ENCODE measurements at regions not wholly inside any gene's neighbourhood (a gene's known extent, or its start where the extent isn't known, plus 50 kb on each side); places are given as distances from the start of the nearest gene placed in this dataset.

DNA sequence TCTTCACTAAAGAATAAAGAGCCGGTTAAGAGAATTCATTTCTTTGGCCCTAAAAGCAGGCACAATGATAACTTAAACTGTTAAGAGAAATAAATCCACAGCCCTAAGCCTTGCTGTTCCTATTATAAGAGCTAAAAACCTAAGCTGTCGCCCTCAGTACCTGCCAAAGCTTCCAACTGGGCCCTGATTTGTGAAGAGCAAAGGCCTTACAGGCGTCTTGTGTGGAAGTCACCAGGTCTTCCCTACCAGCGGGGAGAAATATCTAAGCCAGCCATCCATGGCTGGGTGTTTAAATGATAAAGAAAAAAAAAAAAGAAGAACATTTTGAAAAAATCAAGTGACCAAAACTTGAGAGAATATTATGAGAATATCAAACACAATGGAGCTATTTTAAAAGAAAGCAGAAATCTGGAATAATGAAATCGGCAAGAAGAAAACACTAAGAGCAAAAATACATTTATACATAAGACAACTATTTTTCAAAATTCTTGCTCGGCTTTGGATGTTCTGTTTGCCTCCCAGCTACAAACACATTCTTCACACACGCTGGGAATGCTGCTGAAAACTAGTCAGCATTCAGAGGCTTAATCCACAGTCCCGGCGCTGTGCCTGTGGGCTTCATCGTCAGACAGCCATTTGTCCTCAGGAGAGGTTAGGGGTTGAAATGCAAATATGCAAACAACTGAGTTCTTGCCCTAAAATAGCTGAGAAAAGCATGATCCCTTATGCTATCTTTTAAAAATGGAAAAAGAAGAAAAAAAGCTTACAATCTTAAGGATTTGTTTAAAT lies 89.8 kb upstream of the LSM14A start:
- TF ChIP-seq CTCF (IDR thresholded peaks at IDR 0.05; ENCODE audit: unreplicated experiment) = no peak
- no peaks in the 10 kb centered on the region for H3K4me1 Mint-ChIP-seq (ENCODE audit: unreplicated experiment)

DNA sequence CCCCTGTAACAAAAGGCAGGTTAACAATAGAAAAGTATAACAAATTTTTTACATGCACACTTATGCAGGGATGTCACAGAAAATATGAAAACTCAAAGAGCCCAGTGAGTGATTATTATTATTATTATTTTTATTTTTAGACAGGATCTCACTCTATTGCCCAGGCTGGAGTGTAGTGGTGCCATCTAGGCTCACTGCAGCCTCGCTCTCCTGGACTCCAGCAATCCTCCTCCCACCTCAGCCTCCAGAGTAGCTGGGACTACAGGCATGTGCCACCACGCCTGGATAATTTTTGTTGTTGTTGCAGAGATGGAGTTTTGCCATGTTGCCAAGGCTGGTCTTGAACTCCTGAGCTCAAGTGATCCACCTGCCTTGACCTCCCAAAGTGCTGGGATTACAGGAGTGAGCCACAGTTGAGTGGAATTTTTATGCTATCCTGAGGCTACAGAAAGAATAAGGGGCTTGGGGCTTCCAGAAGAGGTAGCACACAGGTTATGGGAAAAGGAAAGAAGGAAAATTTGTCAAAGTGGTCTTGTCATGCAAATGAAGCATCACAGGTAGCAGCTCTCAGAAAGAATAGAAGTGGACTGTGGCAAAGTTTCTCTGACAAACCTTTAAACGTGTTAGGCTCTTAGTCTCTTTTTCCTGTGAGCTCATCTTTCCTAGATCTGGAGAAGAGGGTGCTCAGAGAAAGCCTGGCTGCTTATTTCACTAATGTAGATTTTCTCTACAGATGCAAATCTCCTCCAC lies 87.7 kb upstream of the LSM14A start:
- TF ChIP-seq CTCF (IDR thresholded peaks at IDR 0.05; ENCODE audit: unreplicated experiment) = no peak
- peaks cover 3% of the 10 kb centered on the region for H3K4me1 Mint-ChIP-seq (ENCODE audit: unreplicated experiment)
- no peak overlapping the region for H3K4me3 Mint-ChIP-seq (ENCODE audit: unreplicated experiment)
- peaks cover 2% of the 10 kb centered on the region for H3K27me3 Mint-ChIP-seq (ENCODE audit: unreplicated experiment)
- no peak overlapping the region for H3K27ac Mint-ChIP-seq (ENCODE audit: unreplicated experiment)
- DNase-seq (ENCODE audit: low spot score) = no peak
- peaks cover 4% of the 10 kb centered on the region for H3K9me3 Mint-ChIP-seq (ENCODE audit: unreplicated experiment)
- H3K36me3 Mint-ChIP-seq (ENCODE audit: low read depth, unreplicated experiment) = no peaks in the 10 kb centered on the region

More for the DNA sequence above, 89.8 kb upstream of the LSM14A start:
- no peak for DNase-seq (ENCODE audit: low spot score)
- Mint-ChIP-seq H3K27ac (ENCODE audit: unreplicated experiment) (no peak overlapping the region), H3K9me3 (ENCODE audit: unreplicated experiment) (no peaks in the 10 kb centered on the region), H3K4me3 (ENCODE audit: unreplicated experiment) (no peak overlapping the region), H3K36me3 (ENCODE audit: low read depth, unreplicated experiment) (no peaks in the 10 kb centered on the region), H3K27me3 (ENCODE audit: unreplicated experiment) (peaks cover 2% of the 10 kb centered on the region)

GRCh38 chr19:34085336-34085735 lies 87.0 kb upstream of the LSM14A start:
- no peak overlapping the region for H3K4me3 Mint-ChIP-seq (ENCODE audit: unreplicated experiment)
- TF ChIP-seq CTCF (IDR thresholded peaks at IDR 0.05; ENCODE audit: unreplicated experiment) = no peak
- H3K27me3 Mint-ChIP-seq (ENCODE audit: unreplicated experiment) = peaks cover 2% of the 10 kb centered on the region
- no peaks in the 10 kb centered on the region for H3K36me3 Mint-ChIP-seq (ENCODE audit: low read depth, unreplicated experiment)
- H3K27ac Mint-ChIP-seq (ENCODE audit: unreplicated experiment) = no peak overlapping the region
- no peak for DNase-seq (ENCODE audit: low spot score)
- peaks cover 3% of the 10 kb centered on the region for H3K4me1 Mint-ChIP-seq (ENCODE audit: unreplicated experiment)
- H3K9me3 Mint-ChIP-seq (ENCODE audit: unreplicated experiment) = peaks cover 4% of the 10 kb centered on the region

GRCh38 chr19:34088292-34088691 lies 84.0 kb upstream of the LSM14A start:
- peaks cover 3% of the 10 kb centered on the region for H3K4me1 Mint-ChIP-seq (ENCODE audit: unreplicated experiment)
- no peak for DNase-seq (ENCODE audit: low spot score)
- H3K27ac Mint-ChIP-seq (ENCODE audit: unreplicated experiment) = no peak overlapping the region
- peaks cover 4% of the 10 kb centered on the region for H3K9me3 Mint-ChIP-seq (ENCODE audit: unreplicated experiment)
- no peak overlapping the region for H3K4me3 Mint-ChIP-seq (ENCODE audit: unreplicated experiment)
- H3K36me3 Mint-ChIP-seq (ENCODE audit: low read depth, unreplicated experiment) = no peaks in the 10 kb centered on the region
- H3K27me3 Mint-ChIP-seq (ENCODE audit: unreplicated experiment) = no peaks in the 10 kb centered on the region
- no peak for TF ChIP-seq CTCF (IDR thresholded peaks at IDR 0.05; ENCODE audit: unreplicated experiment)

DNA sequence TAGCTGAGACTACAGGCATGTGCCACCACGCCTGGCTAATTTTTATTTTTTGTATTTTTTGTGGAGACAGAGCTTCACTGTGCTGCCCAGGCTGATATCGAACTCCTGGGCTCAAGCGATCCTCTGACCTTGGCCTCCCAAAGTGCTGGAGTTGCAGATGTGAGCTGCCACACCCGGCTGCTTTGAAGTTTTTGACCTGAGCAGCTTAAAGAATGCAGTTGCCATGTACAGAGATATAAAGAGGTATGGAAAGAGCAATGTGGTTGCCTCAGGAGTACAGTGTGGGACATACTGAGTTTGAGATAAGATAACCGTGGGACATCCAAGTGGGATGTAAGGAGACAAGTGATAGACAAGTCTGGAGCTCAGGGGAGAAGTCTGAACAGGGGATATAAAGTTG lies 82.7 kb upstream of the LSM14A start:
- H3K27me3 Mint-ChIP-seq (ENCODE audit: unreplicated experiment) = no peaks in the 10 kb centered on the region
- TF ChIP-seq CTCF (IDR thresholded peaks at IDR 0.05; ENCODE audit: unreplicated experiment) = no peak
- no peak for DNase-seq (ENCODE audit: low spot score)
- no peak overlapping the region for H3K4me3 Mint-ChIP-seq (ENCODE audit: unreplicated experiment)
- no peaks in the 10 kb centered on the region for H3K36me3 Mint-ChIP-seq (ENCODE audit: low read depth, unreplicated experiment)
- H3K27ac Mint-ChIP-seq (ENCODE audit: unreplicated experiment) = no peak overlapping the region
- peaks cover 4% of the 10 kb centered on the region for H3K9me3 Mint-ChIP-seq (ENCODE audit: unreplicated experiment)
- peaks cover 3% of the 10 kb centered on the region for H3K4me1 Mint-ChIP-seq (ENCODE audit: unreplicated experiment)
